IMR-90 (cell line): ENCODE measurements at regions not wholly inside any gene's neighbourhood (a gene's known extent, or its start where the extent isn't known, plus 50 kb on each side); places are given as distances from the start of the nearest gene placed in this dataset.

ENCODE experiments used
- ATAC-seq: fragments of 200-7000 bp; cut with Tn5 transposase; 2 replicates; pipeline ENCODE4 v1.9.1; 2020; ENCODE audit warnings: low read depth, mild to moderate bottlenecking, moderate library complexity
- BruUV-seq: library from RNA; stranded (reverse); fragments of 400-500 nt; replicated peaks from 2 replicates; lab custom pipeline; 2021; lab: Mats Ljungman, UMichigan
- CTCF ChIA-PET: fragments of 300-600 bp; formaldehyde crosslinking; extraction: SDS; loops from one replicate; lab custom pipeline; 2021; ENCODE audit warnings: antibody characterized with exemption; lab: Yijun Ruan, JAX
- POLR2A ChIA-PET: fragments of 300-600 bp; sonication (Branson Sonifier 250); formaldehyde crosslinking; loops from one replicate; lab custom pipeline; 2022; ENCODE audit warnings: antibody characterized with exemption; ENCODE audit not compliant: unreplicated experiment; lab: Charles Lee
- DNase-seq: peaks from one replicate; pipeline ENCODE4 v3.0.0; 2013
- H2AFZ ChIP-seq: replicated peaks from 2 replicates; pipeline ENCODE3; 2013; ENCODE audit warnings: low read length, mild to moderate bottlenecking; ENCODE audit not compliant: poor library complexity
- H2AK5ac ChIP-seq: 2 replicates; pipeline ENCODE4 v1.6.1; 2013; ENCODE audit warnings: low read depth, low read length, inconsistent platforms
- H2AK9ac ChIP-seq: replicated peaks from 2 replicates; pipeline ENCODE3; 2013; ENCODE audit warnings: mild to moderate bottlenecking, low read depth, low read length, moderate library complexity; ENCODE audit not compliant: poor library complexity
- H2BK120ac ChIP-seq: 2 replicates; pipeline ENCODE4 v1.6.1; 2013; ENCODE audit warnings: low read depth, low read length, inconsistent platforms
- H2BK15ac ChIP-seq: 3 replicates; pipeline ENCODE4 v1.6.1; 2013; ENCODE audit warnings: low read depth, low read length, inconsistent platforms
- H2BK20ac ChIP-seq: 2 replicates; pipeline ENCODE4 v1.6.1; 2013; ENCODE audit warnings: low read depth, mild to moderate bottlenecking, inconsistent platforms, low read length, moderate library complexity
- H2BK5ac ChIP-seq: 2 replicates; pipeline ENCODE4 v1.6.1; 2013; ENCODE audit warnings: mild to moderate bottlenecking, low read depth, low read length, inconsistent platforms; ENCODE audit not compliant: poor library complexity, severe bottlenecking
- H3K14ac ChIP-seq: replicated peaks from 2 replicates; pipeline ENCODE4 v1.6.1; 2013; ENCODE audit warnings: low read depth, low read length, inconsistent platforms
- H3K18ac ChIP-seq: 2 replicates; pipeline ENCODE4 v1.6.1; 2013; ENCODE audit warnings: low read depth, low read length, control low read depth
- H3K23ac ChIP-seq: 2 replicates; pipeline ENCODE4 v1.6.1; 2013; ENCODE audit warnings: low read depth, low read length, inconsistent platforms
- H3K27ac ChIP-seq: 2 replicates; pipeline ENCODE4 v1.5.1; 2013; ENCODE audit warnings: mild to moderate bottlenecking, control low read depth, low read length; ENCODE audit not compliant: insufficient read depth
- H3K27me3 ChIP-seq: 2 replicates; pipeline ENCODE4 v1.6.1; 2013; ENCODE audit warnings: low read length; ENCODE audit not compliant: control insufficient read depth, insufficient read depth
- H3K36me3 ChIP-seq: 2 replicates; pipeline ENCODE4 v1.6.1; 2013; ENCODE audit warnings: low read length, mixed read lengths; ENCODE audit not compliant: control insufficient read depth, insufficient read depth
- H3K4ac ChIP-seq: 2 replicates; pipeline ENCODE4 v1.6.1; 2013; ENCODE audit warnings: low read depth, low read length, inconsistent platforms
- H3K4me1 ChIP-seq: 2 replicates; pipeline ENCODE4 v1.6.1; 2013; ENCODE audit warnings: low read length, mixed read lengths; ENCODE audit not compliant: control insufficient read depth, insufficient read depth
- H3K4me2 ChIP-seq: 2 replicates; pipeline ENCODE4 v1.6.1; 2013; ENCODE audit warnings: low read depth, mild to moderate bottlenecking, control low read depth, low read length, moderate library complexity
- H3K4me3 ChIP-seq: 2 replicates; pipeline ENCODE4 v1.5.1; 2013; ENCODE audit warnings: low read depth, mild to moderate bottlenecking, control low read depth, low read length, moderate library complexity; ENCODE audit not compliant: insufficient read depth
- H3K56ac ChIP-seq: 2 replicates; pipeline ENCODE4 v1.6.1; 2013; ENCODE audit warnings: low read length, inconsistent platforms; ENCODE audit not compliant: insufficient read depth; ENCODE audit errors: extremely low read depth
- H3K79me1 ChIP-seq, 2 experiments: 2 replicates each; pipeline ENCODE4 v1.6.1; 2013; ENCODE audit warnings: low read length in 2 of 2, inconsistent platforms in 1 of 2, low read depth in 1 of 2
- H3K9ac ChIP-seq: 2 replicates; pipeline ENCODE4 v1.6.1; 2013; ENCODE audit warnings: low read depth, low read length, control low read depth
- H3K9me1 ChIP-seq: 2 replicates; pipeline ENCODE4 v1.6.1; 2013; ENCODE audit warnings: low read length, inconsistent platforms; ENCODE audit not compliant: insufficient read depth
- H3K9me3 ChIP-seq: 2 replicates; pipeline ENCODE4 v1.6.1; 2013; ENCODE audit warnings: low read length; ENCODE audit not compliant: control insufficient read depth, insufficient read depth
- H4K20me1 ChIP-seq: 2 replicates; pipeline ENCODE4 v1.6.1; 2013; ENCODE audit warnings: low read length, inconsistent platforms; ENCODE audit not compliant: insufficient read depth
- H4K5ac ChIP-seq: 2 replicates; pipeline ENCODE4 v1.6.1; 2013; ENCODE audit warnings: mild to moderate bottlenecking, low read depth, low read length, control low read depth
- H4K8ac ChIP-seq, 2 experiments: 2 replicates each; pipeline ENCODE4 v1.6.1; 2013; ENCODE audit warnings: low read depth in 2 of 2, low read length in 2 of 2, control low read depth in 1 of 2, inconsistent platforms in 1 of 2
- H4K91ac ChIP-seq: 2 replicates; pipeline ENCODE4 v1.6.1; 2013; ENCODE audit warnings: low read depth, low read length, inconsistent platforms; ENCODE audit not compliant: insufficient read depth
- CEBPB ChIP-seq: IDR thresholded peaks from 2 replicates; pipeline ENCODE4 v1.6.1; 2012; ENCODE audit warnings: low read depth, low read length, improper control_type of control experiment
- CTCF ChIP-seq: conservative IDR thresholded peaks from 2 replicates; pipeline ENCODE4 v1.5.1; 2012; ENCODE audit warnings: mild to moderate bottlenecking, low read depth, low read length, improper control_type of control experiment
- ELK1 ChIP-seq: fragments of 150-350 bp; IDR thresholded peaks from 2 replicates; pipeline ENCODE4 v1.6.1; 2016; ENCODE audit warnings: low read depth, mild to moderate bottlenecking, low read length, moderate library complexity, borderline replicate concordance
- MXI1 ChIP-seq: IDR thresholded peaks from 2 replicates; pipeline ENCODE4 v1.6.1; 2012; ENCODE audit warnings: low read depth, mild to moderate bottlenecking, low read length, moderate library complexity, borderline replicate concordance
- WGBS, 2 experiments: methylation state at CpG; one replicate each; pipeline versions ENCODE4 v1.1.5 to v1.1.7; 2013; ENCODE audit warnings: missing lambda C conversion rate in 2 of 2; ENCODE audit not compliant: insufficient read length in 1 of 2; ENCODE audit errors: extremely low coverage in 2 of 2; 5-methylcytosine and 5-hydroxymethylcytosine counted together
- dilution Hi-C: fragments of 300-500 bp; cut with HindIII; formaldehyde crosslinking; loops from one replicate; pipeline ENCODE4 v1.14.3; 2018; ENCODE audit warnings: low sequenced_read_pairs; ENCODE audit not compliant: unreplicated experiment
- in situ Hi-C: fragments of 300-500 bp; cut with MboI; formaldehyde crosslinking; loops from 3 replicates; pipeline ENCODE4 v1.14.3; 2019; ENCODE audit warnings: low sequenced_read_pairs, inconsistent platforms, mixed read lengths
- intact Hi-C: fragments of 100-400 bp; cut with micrococcal nuclease; formaldehyde crosslinking; loops from 2 replicates; pipeline ENCODE4 v1.10.0; 2022

GRCh38 chr2:146666340-146666739 lies 1178.5 kb upstream of the ACVR2A start:
- H4K20me1 ChIP-seq, result no peaks in the 10 kb centered on the region
- ChIA-PET CTCF (no interaction called here), POLR2A (no interaction called here)
- no peak overlapping the region for H3K4me3 ChIP-seq
- TF ChIP-seq CTCF (no peak), ELK1 (no peak), MXI1 (no peak), CEBPB (no peak)
- DNase-seq, result peak; percentile 4
- dilution Hi-C loops (no loop called here), intact Hi-C loops (no loop called here), in situ Hi-C loops (loop anchor here (10.0 kb wide), 1 partner anchor 902 kb away; no protein-coding TSS in a partner anchor)
- no peak overlapping the region for H2BK120ac ChIP-seq
- H4K5ac ChIP-seq, result no peak overlapping the region
- no peak overlapping the region for H3K23ac ChIP-seq
- H2AFZ ChIP-seq, result no peak overlapping the region
- no peak overlapping the region for H4K91ac ChIP-seq
- no peaks in the 10 kb centered on the region for H3K79me1 ChIP-seq
- no peak overlapping the region for H3K56ac ChIP-seq
- BruUV-seq, result no TSS peak
- H3K14ac ChIP-seq, result no peak overlapping the region
- no peak overlapping the region for H3K27ac ChIP-seq
- H2AK9ac ChIP-seq, result no peak overlapping the region
- no peak overlapping the region for H3K4ac ChIP-seq
- no peak overlapping the region for H2AK5ac ChIP-seq
- no peaks in the 10 kb centered on the region for H3K9me1 ChIP-seq
- H2BK20ac ChIP-seq, result no peak overlapping the region
- no peak overlapping the region for H4K8ac ChIP-seq
- H2BK15ac ChIP-seq, result no peak overlapping the region
- H3K18ac ChIP-seq, result no peak overlapping the region
- 100% methylated on average over 1 of the region's 1 CpG; no CpG with 5 or more reads in 1 of the 2 experiments for WGBS, 2 experiments
- no peaks in the 10 kb centered on the region for H3K36me3 ChIP-seq
- no peaks in the 10 kb centered on the region for H3K9me3 ChIP-seq
- H3K4me2 ChIP-seq, result no peak overlapping the region
- no peak for ATAC-seq
- H3K27me3 ChIP-seq, result no peaks in the 10 kb centered on the region
- no peak overlapping the region for H2BK5ac ChIP-seq
- no peaks in the 10 kb centered on the region for H3K4me1 ChIP-seq
- no peak overlapping the region for H3K9ac ChIP-seq
